PC-9 (cell line): ENCODE measurements at regions not wholly inside any gene's neighbourhood (a gene's known extent, or its start where the extent isn't known, plus 50 kb on each side); places are given as distances from the start of the nearest gene placed in this dataset.

Experiments
- BruUV-seq: library from RNA; stranded (reverse); fragments of 400-500 nt; replicated peaks from 2 replicates; lab custom pipeline; 2021; lab: Mats Ljungman, UMichigan
- CTCF ChIA-PET: fragments of 300-600 bp; sonication (Branson Sonifier 250); formaldehyde crosslinking; loops from one replicate; lab custom pipeline; 2022; ENCODE audit warnings: antibody characterized with exemption; lab: Charles Lee
- POLR2A ChIA-PET: fragments of 300-600 bp; sonication (Branson Sonifier 250); formaldehyde crosslinking; loops from one replicate; lab custom pipeline; 2022; ENCODE audit warnings: antibody characterized with exemption; ENCODE audit not compliant: unreplicated experiment; lab: Charles Lee
- DNase-seq, 2 experiments: peaks; one replicate each; pipeline versions ENCODE4 v3.0.0 to v3.0.0-alpha.2; 2015 to 2022; ENCODE audit warnings: mixed read lengths in 1 of 2
- H2AFZ ChIP-seq: fragments of 200-600 bp; sonication (generic); 2 replicates; pipeline ENCODE4 v1.8.1; 2017; ENCODE audit warnings: antibody characterized with exemption
- H3F3A ChIP-seq: fragments of 200-600 bp; sonication (generic); 2 replicates; pipeline ENCODE4 v1.8.1; 2017; ENCODE audit warnings: antibody characterized with exemption, mild to moderate bottlenecking, low read depth; ENCODE audit not compliant: insufficient read depth
- H3K27ac ChIP-seq: fragments of 200-600 bp; sonication (generic); 2 replicates; pipeline ENCODE4 v1.6.1; 2016; ENCODE audit warnings: mixed run types
- H3K27me3 ChIP-seq: fragments of 200-600 bp; sonication (generic); 2 replicates; pipeline ENCODE4 v1.6.1; 2016; ENCODE audit warnings: low read depth, mixed run types; ENCODE audit not compliant: insufficient read depth
- H3K36me3 ChIP-seq: fragments of 200-600 bp; sonication (generic); 2 replicates; pipeline ENCODE4 v1.6.1; 2016; ENCODE audit warnings: low read depth, mixed run types
- H3K4me1 ChIP-seq: fragments of 200-600 bp; sonication (generic); replicated peaks from 2 replicates; pipeline ENCODE4 v1.6.1; 2016; ENCODE audit warnings: mixed run types; ENCODE audit not compliant: insufficient read depth
- H3K4me2 ChIP-seq: fragments of 200-600 bp; sonication (generic); 2 replicates; pipeline ENCODE4 v1.6.1; 2017; ENCODE audit warnings: mixed run types
- H3K4me3 ChIP-seq: fragments of 200-600 bp; sonication (generic); 2 replicates; pipeline ENCODE4 v1.6.1; 2016; ENCODE audit warnings: mixed run types
- H3K79me2 ChIP-seq: fragments of 200-600 bp; sonication (generic); 2 replicates; pipeline ENCODE4 v1.6.1; 2017; ENCODE audit warnings: low read depth, mixed run types
- H3K9me2 ChIP-seq: fragments of 200-600 bp; sonication (generic); 2 replicates; pipeline ENCODE4 v1.8.1; 2017; ENCODE audit warnings: mild to moderate bottlenecking; ENCODE audit not compliant: insufficient read depth
- H3K9me3 ChIP-seq: fragments of 200-600 bp; sonication (generic); 2 replicates; pipeline ENCODE4 v1.8.1; 2016; ENCODE audit warnings: low read depth; ENCODE audit not compliant: insufficient read depth
- H4K20me1 ChIP-seq: fragments of 200-600 bp; sonication (generic); 2 replicates; pipeline ENCODE4 v1.8.1; 2017; ENCODE audit not compliant: insufficient read depth
- CTCF ChIP-seq: fragments of 200-600 bp; sonication (generic); conservative IDR thresholded peaks from 2 replicates; pipeline ENCODE4 v1.6.1; 2017; ENCODE audit warnings: mixed run types, antibody characterized with exemption, mild to moderate bottlenecking, moderate library complexity
- EZH2 ChIP-seq: fragments of 200-600 bp; sonication (generic); IDR thresholded peaks from 2 replicates; pipeline ENCODE4 v1.8.0; 2017; ENCODE audit warnings: antibody characterized with exemption, low read depth
- intact Hi-C: fragments of 100-400 bp; cut with micrococcal nuclease; formaldehyde crosslinking; loops from one replicate; pipeline ENCODE4 v1.10.0; 2022; ENCODE audit not compliant: unreplicated experiment

GRCh38 chr3:29100292-29100691 is 180.6 kb upstream of the RBMS3 start:
- Histone ChIP-seq H3K9me2 (no peaks in the 10 kb centered on the region), H3K27me3 (no peaks in the 10 kb centered on the region), H3K27ac (no peak overlapping the region), H2AFZ (no peak overlapping the region), H3F3A (no peaks in the 10 kb centered on the region), H3K9me3 (no peaks in the 10 kb centered on the region), H4K20me1 (no peaks in the 10 kb centered on the region), H3K4me3 (no peak overlapping the region), H3K36me3 (no peaks in the 10 kb centered on the region), H3K79me2 (no peaks in the 10 kb centered on the region), H3K4me1 (no peaks in the 10 kb centered on the region), H3K4me2 (no peak overlapping the region)
- ChIA-PET CTCF (no interaction called here), POLR2A (no interaction called here)
- BruUV-seq: no TSS peak
- TF ChIP-seq EZH2 (no peak), CTCF (no peak)
- no peak for DNase-seq
- intact Hi-C loops: no loop called here

GRCh38 chr3:29128001-29128400 is 152.9 kb upstream of the RBMS3 start:
- DNase-seq: no peak
- no peaks in the 10 kb centered on the region for H3F3A ChIP-seq
- intact Hi-C loops: no loop called here
- POLR2A ChIA-PET: no interaction called here
- H3K9me3 ChIP-seq: no peaks in the 10 kb centered on the region
- H3K27me3 ChIP-seq: no peaks in the 10 kb centered on the region
- no peaks in the 10 kb centered on the region for H3K9me2 ChIP-seq
- no peak for TF ChIP-seq EZH2
- TF ChIP-seq CTCF: no peak
- no peaks in the 10 kb centered on the region for H3K4me1 ChIP-seq
- no peak overlapping the region for H3K4me3 ChIP-seq
- BruUV-seq: no TSS peak
- H3K79me2 ChIP-seq: no peaks in the 10 kb centered on the region
- H4K20me1 ChIP-seq: no peaks in the 10 kb centered on the region
- no peak overlapping the region for H2AFZ ChIP-seq
- no peaks in the 10 kb centered on the region for H3K36me3 ChIP-seq
- no peak overlapping the region for H3K27ac ChIP-seq
- CTCF ChIA-PET: no interaction called here
- H3K4me2 ChIP-seq: no peak overlapping the region

- Histone ChIP-seq H3K4me1 (no peaks in the 10 kb centered on the region), H3K27ac (no peak overlapping the region), H3K9me2 (no peaks in the 10 kb centered on the region), H3K27me3 (no peaks in the 10 kb centered on the region), H3F3A (no peaks in the 10 kb centered on the region), H2AFZ (no peak overlapping the region), H3K4me3 (no peak overlapping the region), H3K4me2 (no peak overlapping the region), H3K9me3 (peaks cover 3% of the 10 kb centered on the region; the same call in 1 of the 2 replicates), H3K79me2 (no peaks in the 10 kb centered on the region), H3K36me3 (no peaks in the 10 kb centered on the region), H4K20me1 (no peaks in the 10 kb centered on the region)
- intact Hi-C loops: no loop called here
- ChIA-PET CTCF (no interaction called here), POLR2A (no interaction called here)
- no TSS peak for BruUV-seq
- no peak for DNase-seq
- no peak for TF ChIP-seq CTCF
- no peak for TF ChIP-seq EZH2
Measured at GRCh38 chr3:29137601-29138000, 143.3 kb upstream of the RBMS3 start.
